HepG2 (cell line): ENCODE measurements at regions not wholly inside any gene's neighbourhood (a gene's known extent, or its start where the extent isn't known, plus 50 kb on each side); places are given as distances from the start of the nearest gene placed in this dataset.
A peak's percentile ranks its signal among the peaks of the same experiment; 100 is the strongest.

Experiments
- ATAC-seq: fragments of 200-7000 bp; cut with Tn5 transposase; 3 replicates; pipeline ENCODE4 v1.9.1; 2020; ENCODE audit warnings: mild to moderate bottlenecking, moderate library complexity
- BruUV-seq: library from RNA; stranded (reverse); fragments of 400-500 nt; replicated peaks from 2 replicates; lab custom pipeline; 2021; lab: Mats Ljungman, UMichigan
- CTCF ChIA-PET: fragments of 300-600 bp; formaldehyde crosslinking; extraction: SDS; loops from one replicate; lab custom pipeline; 2021; ENCODE audit warnings: low total read pairs, inconsistent platforms, low intra/inter-chr PET ratio; lab: Yijun Ruan, JAX
- POLR2A ChIA-PET: fragments of 350-600 bp; sonication (Branson Sonifier 250); formaldehyde crosslinking; loops from one replicate; lab custom pipeline; 2020; ENCODE audit warnings: antibody characterized with exemption, inconsistent platforms; lab: Yijun Ruan, JAX
- DNase-seq: peaks from one replicate; pipeline ENCODE4 v3.0.0-alpha.2; 2015; ENCODE audit warnings: low spot score
- FAIRE-seq: peaks from 3 replicates; lab custom pipeline; 2011; peaks lifted over from hg19 to GRCh38; lab: Jason Lieb, UNC
- H2AFZ ChIP-seq: one replicate; pipeline ENCODE4 v1.6.1; 2011; ENCODE audit warnings: low read length, inconsistent platforms
- H3K27ac ChIP-seq: fragments of 300-600 bp; 3 replicates; pipeline ENCODE4 v1.8.0; 2011; ENCODE audit warnings: mixed run types, mild to moderate bottlenecking, mixed read lengths, low read length, inconsistent platforms; ENCODE audit not compliant: insufficient read depth; ENCODE audit errors: extremely low read length
- H3K27me3 ChIP-seq, 2 experiments: fragments of 200-600 bp in 1 of 2; 2 replicates in 1 of 2; 3 replicates in 1 of 2; pipeline versions ENCODE4 v1.6.0 to v1.8.0; 2011; ENCODE audit warnings: low read length in 2 of 2, mild to moderate bottlenecking in 2 of 2, moderate library complexity in 2 of 2, inconsistent platforms in 1 of 2; ENCODE audit not compliant: insufficient read depth in 2 of 2, control insufficient read depth in 1 of 2
- H3K36me3 ChIP-seq, 2 experiments: fragments of 200-600 bp in 1 of 2; replicated peaks in 1 of 2; 2 replicates in 1 of 2; 3 replicates in 1 of 2; pipeline versions ENCODE4 v1.5.1 to v1.8.0; 2011; ENCODE audit warnings: low read length in 2 of 2, inconsistent platforms in 1 of 2; ENCODE audit not compliant: insufficient read depth in 2 of 2, control insufficient read depth in 1 of 2
- H3K4me1 ChIP-seq: 2 replicates; pipeline ENCODE4 v1.5.1; 2012; ENCODE audit warnings: low read length, inconsistent platforms; ENCODE audit not compliant: insufficient read depth
- H3K4me2 ChIP-seq: 2 replicates; pipeline ENCODE4 v1.6.0; 2011; ENCODE audit warnings: low read depth, low read length, inconsistent platforms
- H3K4me3 ChIP-seq, 3 experiments: fragments of 200-600 bp in 1 of 3; sonication (generic), shearing (Covaris generic) in 1 of 3; replicated peaks in 1 of 3; 2 replicates each; pipeline ENCODE4 v1.5.1; 2011 to 2016; ENCODE audit warnings: low read length in 3 of 3, inconsistent platforms in 2 of 3, low read depth in 2 of 3, mild to moderate bottlenecking in 2 of 3, control low read depth in 1 of 3, mixed read lengths in 1 of 3; ENCODE audit not compliant: insufficient read depth in 1 of 3
- H3K79me2 ChIP-seq: one replicate; pipeline ENCODE4 v1.6.1; 2011; ENCODE audit warnings: low read length, inconsistent platforms; ENCODE audit not compliant: insufficient read depth
- H3K9ac ChIP-seq: 2 replicates; pipeline ENCODE4 v1.6.0; 2011; ENCODE audit warnings: mild to moderate bottlenecking, low read depth, low read length, inconsistent platforms; ENCODE audit not compliant: insufficient read depth
- H3K9me3 ChIP-seq: 2 replicates; pipeline ENCODE4 v1.5.1; 2012; ENCODE audit warnings: mild to moderate bottlenecking, low read length
- H4K20me1 ChIP-seq: 2 replicates; pipeline ENCODE4 v1.6.0; 2011; ENCODE audit warnings: inconsistent platforms, mild to moderate bottlenecking, low read length, moderate library complexity; ENCODE audit not compliant: insufficient read depth
- MAFF ChIP-seq: IDR thresholded peaks from 2 replicates; pipeline ENCODE4 v1.6.1; 2011; ENCODE audit warnings: low read depth, low read length, improper control_type of control experiment
- MAFK ChIP-seq, 2 experiments: IDR thresholded peaks in 1 of 2; conservative IDR thresholded peaks in 1 of 2; 2 replicates each; pipeline ENCODE4 v1.6.1; 2011; ENCODE audit warnings: improper control_type of control experiment in 2 of 2, low read length in 2 of 2
- PHF20 ChIP-seq: sonication (generic); formaldehyde crosslinking; IDR thresholded peaks from 2 replicates; pipeline ENCODE4 v1.5.0; 2020; ENCODE audit warnings: mild to moderate bottlenecking, missing genetic modification reagents
- ZNF121 ChIP-seq: sonication (generic); formaldehyde crosslinking; IDR thresholded peaks from 2 replicates; pipeline ENCODE4 v1.5.0; 2020; ENCODE audit warnings: mild to moderate bottlenecking, missing genetic modification reagents
- ZNF616 ChIP-seq: sonication (generic); formaldehyde crosslinking; IDR thresholded peaks from 2 replicates; pipeline ENCODE4 v1.5.0; 2020; ENCODE audit warnings: low read depth, mild to moderate bottlenecking, missing genetic modification reagents
- WGBS: methylation state at CpG from one replicate; pipeline ENCODE4 v1.1.6; 2017; ENCODE audit warnings: low lambda C conversion rate; 5-methylcytosine and 5-hydroxymethylcytosine counted together
- in situ Hi-C: cut with HindIII; loops from 2 replicates; pipeline ENCODE4 v1.10.0; 2017; ENCODE audit warnings: low pct_unique_long_range_greater_than_20kb; ENCODE audit not compliant: extremely low pct_ligation_motif_present
- intact Hi-C: fragments of 100-400 bp; cut with micrococcal nuclease; formaldehyde crosslinking; loops from one replicate; pipeline ENCODE4 v1.10.0; 2022; ENCODE audit not compliant: unreplicated experiment
- TF ChIP-seq, protein P1 (sequence below): sonication (generic); formaldehyde crosslinking; conservative IDR thresholded peaks from 2 replicates; pipeline ENCODE4 v1.5.0; 2020; ENCODE audit warnings: missing genetic modification reagents
- TF ChIP-seq, protein P2 (sequence below): sonication (generic); formaldehyde crosslinking; IDR thresholded peaks from 2 replicates; pipeline ENCODE4 v1.5.1; 2020; ENCODE audit warnings: mild to moderate bottlenecking, missing genetic modification reagents

DNA sequence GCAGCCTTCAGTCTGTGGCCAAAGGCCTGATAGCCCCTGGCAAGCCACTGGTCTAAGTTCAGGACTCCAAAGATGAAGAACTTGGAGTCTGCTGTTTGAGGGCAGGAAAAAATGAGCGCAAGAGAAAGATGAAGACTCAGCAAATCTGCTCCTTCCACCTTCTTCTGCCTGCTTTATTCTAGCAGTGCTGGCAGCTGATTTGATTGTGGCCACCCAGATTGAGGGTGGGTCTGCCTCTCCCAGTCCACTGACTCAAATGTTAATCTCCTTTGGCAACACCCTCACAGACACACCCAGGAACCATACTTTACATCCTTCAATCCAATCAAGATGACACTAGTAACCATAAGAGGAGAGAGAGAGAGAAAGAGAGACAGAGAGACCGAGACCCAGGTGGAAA, 127.6 kb downstream of the UTP18 start:
- Histone ChIP-seq H3K4me2 (no peak overlapping the region), H3K4me1 (peaks cover 7% of the 10 kb centered on the region; the same call in 1 of the 2 replicates), H4K20me1 (no peaks in the 10 kb centered on the region), H3K9me3 (no peaks in the 10 kb centered on the region), H3K27me3 (peaks cover 0 to 10% of the 10 kb centered on the region in 2 experiments; a peak in 1 of 5 replicates), H2AFZ (no peak overlapping the region), H3K27ac (no peak overlapping the region), H3K4me3 (no peak overlapping the region), H3K9ac (no peak overlapping the region), H3K79me2 (no peaks in the 10 kb centered on the region), H3K36me3 (no peaks in the 10 kb centered on the region)
- no TSS peak for BruUV-seq
- TF ChIP-seq, protein P1, sequence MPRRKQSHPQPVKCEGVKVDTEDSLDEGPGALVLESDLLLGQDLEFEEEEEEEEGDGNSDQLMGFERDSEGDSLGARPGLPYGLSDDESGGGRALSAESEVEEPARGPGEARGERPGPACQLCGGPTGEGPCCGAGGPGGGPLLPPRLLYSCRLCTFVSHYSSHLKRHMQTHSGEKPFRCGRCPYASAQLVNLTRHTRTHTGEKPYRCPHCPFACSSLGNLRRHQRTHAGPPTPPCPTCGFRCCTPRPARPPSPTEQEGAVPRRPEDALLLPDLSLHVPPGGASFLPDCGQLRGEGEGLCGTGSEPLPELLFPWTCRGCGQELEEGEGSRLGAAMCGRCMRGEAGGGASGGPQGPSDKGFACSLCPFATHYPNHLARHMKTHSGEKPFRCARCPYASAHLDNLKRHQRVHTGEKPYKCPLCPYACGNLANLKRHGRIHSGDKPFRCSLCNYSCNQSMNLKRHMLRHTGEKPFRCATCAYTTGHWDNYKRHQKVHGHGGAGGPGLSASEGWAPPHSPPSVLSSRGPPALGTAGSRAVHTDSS = no peak
- TF ChIP-seq PHF20 (CRISPR knock-in tag) (no peak), ZNF616 (CRISPR knock-in tag) (no peak), ZNF121 (CRISPR knock-in tag) (no peak), MAFK (conservative IDR thresholded peaks at IDR 0.05 in 1 of 2, IDR thresholded peaks at IDR 0.05 in 1 of 2; ENCODE audit: low read length in 2 of 2) (peak; percentile 40 to 50; a peak in 2 of 4 replicates), MAFF (peak; percentile 17; the same call in 1 of the 2 replicates)
- TF ChIP-seq, protein P2, sequence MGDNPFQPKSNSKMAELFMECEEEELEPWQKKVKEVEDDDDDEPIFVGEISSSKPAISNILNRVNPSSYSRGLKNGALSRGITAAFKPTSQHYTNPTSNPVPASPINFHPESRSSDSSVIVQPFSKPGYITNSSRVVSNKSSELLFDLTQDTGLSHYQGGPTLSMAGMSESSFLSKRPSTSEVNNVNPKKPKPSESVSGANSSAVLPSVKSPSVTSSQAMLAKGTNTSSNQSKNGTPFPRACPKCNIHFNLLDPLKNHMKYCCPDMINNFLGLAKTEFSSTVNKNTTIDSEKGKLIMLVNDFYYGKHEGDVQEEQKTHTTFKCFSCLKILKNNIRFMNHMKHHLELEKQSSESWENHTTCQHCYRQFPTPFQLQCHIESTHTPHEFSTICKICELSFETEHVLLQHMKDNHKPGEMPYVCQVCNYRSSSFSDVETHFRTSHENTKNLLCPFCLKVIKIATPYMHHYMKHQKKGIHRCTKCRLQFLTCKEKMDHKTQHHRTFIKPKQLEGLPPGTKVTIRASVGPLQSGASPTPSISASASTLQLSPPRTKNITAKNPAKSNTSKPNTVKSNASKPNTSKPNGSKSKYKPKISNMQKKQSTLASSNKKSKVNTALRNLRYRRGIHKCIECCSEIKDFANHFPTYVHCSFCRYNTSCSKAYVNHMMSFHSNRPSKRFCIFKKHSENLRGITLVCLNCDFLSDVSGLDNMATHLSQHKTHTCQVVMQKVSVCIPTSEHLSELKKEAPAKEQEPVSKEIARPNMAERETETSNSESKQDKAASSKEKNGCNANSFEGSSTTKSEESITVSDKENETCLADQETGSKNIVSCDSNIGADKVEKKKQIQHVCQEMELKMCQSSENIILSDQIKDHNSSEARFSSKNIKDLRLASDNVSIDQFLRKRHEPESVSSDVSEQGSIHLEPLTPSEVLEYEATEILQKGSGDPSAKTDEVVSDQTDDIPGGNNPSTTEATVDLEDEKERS (CRISPR knock-in tag) = no peak
- DNase-seq (no peak), FAIRE-seq (no peak), ATAC-seq (no peak)
- intact Hi-C loops = no loop called here
- WGBS = 1% methylated on average over 2 of the region's 2 CpGs
- in situ Hi-C loops = loop anchor here (25.0 kb wide), 2 partner anchors 149 to 474 kb away; no protein-coding TSS in a partner anchor
- POLR2A ChIA-PET = no interaction called here
- CTCF ChIA-PET = no interaction called here
